Endodermal cell (in vitro differentiated cells): ENCODE measurements at regions not wholly inside any gene's neighbourhood (a gene's known extent, or its start where the extent isn't known, plus 50 kb on each side); places are given as distances from the start of the nearest gene placed in this dataset.

Experiments
- DNase-seq: peaks from one replicate; pipeline ENCODE4 v3.0.0-alpha.2; 2017
- H3K27ac ChIP-seq: 2 replicates; pipeline ENCODE4 v1.5.1; 2013; ENCODE audit warnings: mild to moderate bottlenecking, low read depth, low read length, moderate library complexity
- H3K27me3 ChIP-seq: 2 replicates; pipeline ENCODE4 v1.6.1; 2013; ENCODE audit warnings: mild to moderate bottlenecking, low read length, moderate library complexity; ENCODE audit not compliant: insufficient read depth, control insufficient read depth, poor library complexity, severe bottlenecking
- H3K36me3 ChIP-seq: 2 replicates; pipeline ENCODE4 v1.7.0; 2013; ENCODE audit warnings: mild to moderate bottlenecking, low read length, moderate library complexity; ENCODE audit not compliant: control insufficient read depth, insufficient read depth
- H3K4me1 ChIP-seq: one replicate; pipeline ENCODE4 v1.7.0; 2013; ENCODE audit warnings: low read length; ENCODE audit not compliant: control insufficient read depth, insufficient read depth
- H3K4me3 ChIP-seq: 2 replicates; pipeline ENCODE4 v1.5.1; 2013; ENCODE audit warnings: mild to moderate bottlenecking, low read length, moderate library complexity
- H3K9ac ChIP-seq: 2 replicates; pipeline ENCODE4 v1.6.1; 2013; ENCODE audit warnings: mild to moderate bottlenecking, low read length, moderate library complexity; ENCODE audit not compliant: poor library complexity, severe bottlenecking; ENCODE audit errors: extremely low read depth
- H3K9me3 ChIP-seq: 2 replicates; pipeline ENCODE4 v1.6.1; 2013; ENCODE audit warnings: mild to moderate bottlenecking, low read length, moderate library complexity; ENCODE audit not compliant: control insufficient read depth
- H3K27ac Mint-ChIP-seq: 2 replicates; pipeline ENCODE4 v1.8.0; 2020; ENCODE audit warnings: mixed read lengths
- H3K27me3 Mint-ChIP-seq: 2 replicates; pipeline ENCODE4 v1.8.0; 2021; ENCODE audit warnings: mild to moderate bottlenecking, mixed read lengths; ENCODE audit not compliant: insufficient read depth
- H3K36me3 Mint-ChIP-seq: 2 replicates; pipeline ENCODE4 v1.8.0; 2020; ENCODE audit warnings: low read depth, mixed read lengths
- H3K4me1 Mint-ChIP-seq: 2 replicates; pipeline ENCODE4 v1.8.0; 2020; ENCODE audit warnings: mixed read lengths
- H3K4me3 Mint-ChIP-seq: 2 replicates; pipeline ENCODE4 v1.8.0; 2020; ENCODE audit warnings: mild to moderate bottlenecking, moderate library complexity, mixed read lengths
- H3K9me3 Mint-ChIP-seq: 2 replicates; pipeline ENCODE4 v1.8.0; 2020; ENCODE audit warnings: mild to moderate bottlenecking, mixed read lengths
- WGBS, 2 experiments: methylation state at CpG; one replicate each; pipeline versions ENCODE4 v1.1.5 to v1.1.7; 2013; ENCODE audit warnings: missing lambda C conversion rate in 2 of 2, mixed read lengths in 1 of 2; ENCODE audit not compliant: insufficient coverage in 1 of 2, insufficient read length in 1 of 2; 5-methylcytosine and 5-hydroxymethylcytosine counted together
- TF ChIP-seq, protein P1 (sequence below): fragments of 200-600 bp; sonication (generic); conservative IDR thresholded peaks from 2 replicates; pipeline ENCODE4 v1.5.0; 2021; ENCODE audit warnings: antibody characterized with exemption, mild to moderate bottlenecking

DNA sequence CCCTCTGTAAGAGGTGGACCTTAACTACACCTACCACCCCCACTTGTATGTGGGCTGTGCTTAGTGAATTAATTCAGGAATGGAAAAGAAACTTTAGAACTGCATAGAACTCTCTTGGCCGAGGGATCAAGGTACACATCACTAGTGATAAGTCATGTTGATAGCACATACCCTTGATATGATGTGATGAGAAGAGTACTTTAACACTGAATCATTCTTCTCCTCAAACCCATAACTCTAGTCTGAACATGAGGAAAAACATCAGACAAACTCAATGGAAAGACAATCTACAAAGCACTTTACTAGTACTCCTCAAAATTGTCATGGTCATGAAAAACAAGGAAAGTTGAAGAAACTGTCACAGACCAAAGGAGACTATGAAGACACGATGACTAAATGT lies 87.6 kb downstream of the P2RY1 start:
- Mint-ChIP-seq H3K27ac (no peak overlapping the region), H3K9me3 (peaks cover 2% of the 10 kb centered on the region)
- WGBS, 2 experiments, result 89% methylated on average over 2 of the region's 2 CpGs; no CpG with 5 or more reads in 1 of the 2 experiments

DNA sequence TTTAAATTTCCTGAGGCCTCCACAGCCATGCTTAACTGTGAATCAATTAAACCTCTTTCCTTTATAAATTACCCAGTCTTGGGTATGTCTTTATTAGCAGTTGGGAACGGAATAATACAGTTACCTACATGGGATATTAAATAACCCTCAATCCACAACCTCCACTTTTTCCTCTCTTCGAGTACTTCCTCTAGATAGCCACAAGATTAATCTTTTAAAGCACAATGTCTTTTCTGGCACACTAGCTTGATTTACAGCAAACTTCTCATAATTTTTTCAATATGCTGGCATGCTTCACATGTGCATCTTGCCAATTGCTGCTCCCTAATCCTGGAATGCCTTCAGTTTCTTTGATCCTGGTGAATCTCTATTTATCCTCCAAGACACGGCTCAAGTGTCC lies 92.2 kb downstream of the P2RY1 start:
- H3K9ac ChIP-seq, result no peak overlapping the region
- H3K27ac Mint-ChIP-seq, result no peak overlapping the region
- TF ChIP-seq, protein P1, sequence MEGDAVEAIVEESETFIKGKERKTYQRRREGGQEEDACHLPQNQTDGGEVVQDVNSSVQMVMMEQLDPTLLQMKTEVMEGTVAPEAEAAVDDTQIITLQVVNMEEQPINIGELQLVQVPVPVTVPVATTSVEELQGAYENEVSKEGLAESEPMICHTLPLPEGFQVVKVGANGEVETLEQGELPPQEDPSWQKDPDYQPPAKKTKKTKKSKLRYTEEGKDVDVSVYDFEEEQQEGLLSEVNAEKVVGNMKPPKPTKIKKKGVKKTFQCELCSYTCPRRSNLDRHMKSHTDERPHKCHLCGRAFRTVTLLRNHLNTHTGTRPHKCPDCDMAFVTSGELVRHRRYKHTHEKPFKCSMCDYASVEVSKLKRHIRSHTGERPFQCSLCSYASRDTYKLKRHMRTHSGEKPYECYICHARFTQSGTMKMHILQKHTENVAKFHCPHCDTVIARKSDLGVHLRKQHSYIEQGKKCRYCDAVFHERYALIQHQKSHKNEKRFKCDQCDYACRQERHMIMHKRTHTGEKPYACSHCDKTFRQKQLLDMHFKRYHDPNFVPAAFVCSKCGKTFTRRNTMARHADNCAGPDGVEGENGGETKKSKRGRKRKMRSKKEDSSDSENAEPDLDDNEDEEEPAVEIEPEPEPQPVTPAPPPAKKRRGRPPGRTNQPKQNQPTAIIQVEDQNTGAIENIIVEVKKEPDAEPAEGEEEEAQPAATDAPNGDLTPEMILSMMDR, result no peak
- no peak overlapping the region for H3K4me3 ChIP-seq
- H3K36me3 Mint-ChIP-seq, result no peaks in the 10 kb centered on the region
- no peak for DNase-seq
- H3K4me3 Mint-ChIP-seq, result no peak overlapping the region
- no peaks in the 10 kb centered on the region for H3K27me3 Mint-ChIP-seq
- no peaks in the 10 kb centered on the region for H3K27me3 ChIP-seq
- H3K4me1 ChIP-seq, result no peaks in the 10 kb centered on the region
- peaks cover 8% of the 10 kb centered on the region for H3K4me1 Mint-ChIP-seq
- 86 to 92% methylated on average over 2 to 3 of the region's 3 CpGs for WGBS, 2 experiments
- peaks cover under 1% of the 10 kb centered on the region for H3K9me3 Mint-ChIP-seq
- H3K27ac ChIP-seq, result no peak overlapping the region
- no peaks in the 10 kb centered on the region for H3K36me3 ChIP-seq
- H3K9me3 ChIP-seq, result peaks cover under 1% of the 10 kb centered on the region

More for the DNA sequence above, 87.6 kb downstream of the P2RY1 start:
- Mint-ChIP-seq H3K4me3 (no peak overlapping the region), H3K27me3 (no peaks in the 10 kb centered on the region), H3K4me1 (peaks cover 8% of the 10 kb centered on the region), H3K36me3 (no peaks in the 10 kb centered on the region)
- Histone ChIP-seq H3K27ac (no peak overlapping the region), H3K36me3 (no peaks in the 10 kb centered on the region), H3K4me1 (no peaks in the 10 kb centered on the region), H3K9ac (no peak overlapping the region), H3K27me3 (no peaks in the 10 kb centered on the region), H3K4me3 (no peak overlapping the region), H3K9me3 (peaks cover 10% of the 10 kb centered on the region)
- DNase-seq, result no peak
- TF ChIP-seq, protein P1, result no peak

DNA sequence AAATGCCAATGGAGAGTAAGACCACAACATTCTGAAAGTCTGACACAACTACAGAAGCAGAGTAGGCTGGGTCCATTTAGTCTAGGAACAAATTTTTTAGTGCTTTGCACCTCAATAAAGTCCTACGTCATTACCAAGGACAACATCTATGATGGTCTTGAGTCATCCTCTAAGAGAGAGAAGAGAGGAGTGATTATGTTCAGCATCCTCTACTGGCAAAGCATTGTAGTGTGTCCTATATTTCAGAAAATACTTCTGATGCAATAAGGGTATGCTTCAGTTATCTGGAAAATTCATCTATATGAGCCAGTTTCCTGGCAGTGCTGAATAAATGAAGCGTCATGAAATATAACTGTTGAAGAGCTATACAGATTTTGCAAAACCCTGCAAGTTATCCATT lies 95.6 kb downstream of the P2RY1 start:
- Mint-ChIP-seq H3K27ac (no peak overlapping the region), H3K36me3 (no peaks in the 10 kb centered on the region), H3K27me3 (no peaks in the 10 kb centered on the region), H3K9me3 (no peaks in the 10 kb centered on the region), H3K4me1 (no peaks in the 10 kb centered on the region), H3K4me3 (no peak overlapping the region)
- Histone ChIP-seq H3K27ac (no peak overlapping the region), H3K9ac (no peak overlapping the region), H3K36me3 (no peaks in the 10 kb centered on the region), H3K27me3 (no peaks in the 10 kb centered on the region), H3K4me1 (no peaks in the 10 kb centered on the region), H3K9me3 (no peaks in the 10 kb centered on the region), H3K4me3 (no peak overlapping the region)
- TF ChIP-seq, protein P1, result no peak
- 86 to 100% methylated on average over 1 to 2 of the region's 2 CpGs for WGBS, 2 experiments
- no peak for DNase-seq
